ENCODE measurements at regions not wholly inside any gene's neighbourhood (a gene's known extent, or its start where the extent isn't known, plus 50 kb on each side); places are given as distances from the start of the nearest gene placed in this dataset.
A peak's percentile ranks its signal among the peaks of the same experiment; 100 is the strongest.
"Not testable (repeated sequence)": the region's sequence is repeated elsewhere in the genome, so short reads cannot be mapped to it uniquely, and the experiment has no call there.

DNA sequence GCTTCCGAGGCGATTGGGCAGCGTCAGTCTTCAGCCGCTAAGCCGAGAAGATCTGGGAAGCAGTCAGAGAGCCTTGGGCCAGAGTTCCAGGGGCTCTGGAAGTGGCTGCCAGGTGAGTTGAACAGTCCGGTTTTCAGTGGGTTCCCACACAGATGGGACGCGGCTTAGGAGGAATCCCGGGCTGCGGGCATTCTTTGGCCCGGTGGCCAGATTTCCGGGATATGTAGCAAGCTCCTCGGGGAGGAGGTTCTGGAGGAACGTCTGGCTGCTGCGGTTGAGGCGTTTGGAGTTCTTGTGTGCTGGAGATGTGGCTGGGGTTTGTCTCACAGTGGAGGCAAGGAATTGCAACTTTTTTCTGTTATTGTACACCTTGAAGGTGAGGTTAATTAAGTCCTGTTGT lies 182.6 kb downstream of the CD83 start:
- DNase-seq = not testable (repeated sequence)

- DNase-seq = not testable (repeated sequence)
These were observed 183.1 kb downstream of the CD83 start for GRCh38 chr6:14300721-14301120.

DNA sequence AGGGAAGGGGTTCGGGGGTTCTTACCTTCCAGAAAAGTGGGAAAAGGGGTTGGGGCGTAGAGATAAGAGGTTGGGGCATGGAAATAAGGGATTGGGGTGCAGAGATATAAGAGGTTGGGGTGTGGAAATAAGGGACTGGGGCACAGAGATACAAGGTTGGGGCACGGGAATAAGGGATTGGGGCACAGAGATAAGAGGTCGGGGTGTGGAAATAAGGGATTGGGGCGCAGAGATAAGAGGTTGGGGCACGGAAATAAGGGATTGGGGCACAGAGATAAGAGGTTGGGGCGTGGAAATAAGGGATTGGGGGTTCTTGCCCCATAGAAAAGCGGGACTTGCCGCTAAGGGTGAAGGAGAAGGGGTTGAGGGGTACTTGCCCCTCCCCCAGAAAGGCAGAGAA lies 183.9 kb downstream of the CD83 start:
- DNase-seq = not testable (repeated sequence)

GRCh38 chr6:14305131-14305530 lies 187.6 kb downstream of the CD83 start:
- no peak for DNase-seq

GRCh38 chr6:14305624-14306023 lies 188.1 kb downstream of the CD83 start:
- no peak for DNase-seq

DNA sequence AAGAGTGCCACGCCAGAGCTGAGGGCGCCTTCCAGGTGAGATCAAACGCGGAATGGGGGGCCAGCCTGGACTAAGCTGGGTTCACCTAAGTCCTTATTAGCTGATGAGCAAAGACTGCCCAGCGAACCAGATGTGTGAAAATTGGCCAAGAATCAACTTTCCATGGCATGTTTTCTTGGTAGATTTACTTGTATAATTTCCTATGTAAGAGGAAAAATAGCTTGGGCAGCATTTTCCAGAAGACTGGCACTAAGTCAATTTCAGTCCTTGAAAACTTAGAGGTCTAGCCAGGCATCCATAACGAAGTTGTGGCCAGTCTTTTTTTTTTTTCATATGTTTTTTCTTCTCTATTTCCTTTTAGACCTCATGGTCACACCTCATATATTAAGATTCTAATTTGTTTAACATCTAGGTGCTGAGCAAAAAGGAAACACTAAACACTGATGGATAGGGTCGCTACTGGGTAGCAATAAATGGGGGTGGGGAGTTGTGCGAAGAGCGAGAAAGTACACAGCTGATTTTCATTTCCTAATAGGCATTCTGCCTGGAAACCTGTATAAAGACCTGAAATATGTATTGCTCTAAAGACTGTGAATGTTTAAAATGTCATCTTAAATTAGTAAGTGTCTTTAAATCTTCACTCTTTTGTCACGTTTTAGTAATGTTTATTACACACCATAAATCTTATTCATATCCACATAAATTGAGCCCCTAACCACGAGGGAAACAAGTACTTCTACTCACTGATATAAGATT lies 188.8 kb downstream of the CD83 start:
- DNase-seq = no peak

DNA sequence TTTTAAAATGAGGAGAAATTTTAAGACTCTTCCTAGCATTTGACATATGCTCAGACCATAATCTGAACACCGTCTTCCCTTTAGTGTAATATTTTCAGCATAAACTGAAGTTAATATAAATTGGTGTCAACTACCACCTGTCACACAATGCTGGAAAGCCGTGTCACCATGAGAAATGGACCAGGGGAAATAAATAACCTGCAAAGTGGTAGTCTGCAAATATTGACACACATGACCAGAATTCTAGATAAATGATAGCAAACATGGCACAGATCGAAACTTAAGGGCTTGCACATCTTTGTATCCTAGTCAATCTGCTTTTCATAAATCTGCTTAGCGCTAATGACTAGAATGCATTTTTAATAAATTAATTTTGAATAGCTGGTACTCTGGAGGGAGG lies 191.9 kb downstream of the CD83 start:
- no peak for DNase-seq

DNA sequence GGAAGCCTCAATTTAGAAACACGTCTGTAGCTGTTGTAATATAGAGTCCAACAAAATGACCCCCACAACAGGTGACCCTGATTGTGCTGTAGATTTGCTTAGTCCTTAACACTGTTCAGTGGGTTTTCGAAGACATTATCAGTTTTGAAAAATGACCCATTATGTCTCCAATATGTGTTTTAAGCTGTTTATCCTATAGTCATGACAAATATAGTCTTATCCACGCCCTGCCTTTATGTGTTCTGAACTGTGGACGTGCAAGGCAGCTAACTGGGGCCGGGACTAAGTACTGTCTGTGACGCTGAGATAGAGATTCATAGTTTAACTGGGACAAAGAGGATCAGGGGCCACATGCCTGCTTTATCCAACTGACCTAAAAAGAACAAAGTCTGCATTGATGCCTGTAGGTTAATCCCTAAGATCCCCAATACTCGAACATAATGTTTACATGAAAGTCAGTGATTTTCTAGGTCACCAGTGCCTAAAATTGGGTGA lies 192.4 kb downstream of the CD83 start:
- no peak for DNase-seq

GRCh38 chr6:14310960-14311359 lies 193.4 kb downstream of the CD83 start:
- DNase-seq = no peak

GRCh38 chr6:14312587-14312986 lies 195.0 kb downstream of the CD83 start:
- no peak for DNase-seq

DNA sequence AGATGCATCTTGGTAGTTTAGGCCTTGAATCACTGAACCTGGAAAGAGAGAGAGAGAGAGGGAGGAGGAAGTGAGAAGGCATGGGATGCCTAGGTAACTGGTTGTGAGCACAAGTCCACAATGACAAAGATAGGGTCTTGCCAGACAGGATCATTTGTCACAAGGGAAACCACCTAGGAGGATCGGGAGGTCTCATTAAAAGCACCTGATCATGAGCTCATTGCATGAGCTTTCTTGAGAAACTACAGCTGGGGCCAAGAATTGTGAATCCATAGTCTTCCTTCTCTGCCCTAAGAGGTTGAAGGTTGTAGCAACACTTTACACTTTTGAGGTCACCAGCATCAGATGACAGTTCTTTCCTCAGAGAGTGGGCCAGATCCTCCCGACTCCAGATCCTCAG lies 195.7 kb downstream of the CD83 start:
- no peak for DNase-seq

DNA sequence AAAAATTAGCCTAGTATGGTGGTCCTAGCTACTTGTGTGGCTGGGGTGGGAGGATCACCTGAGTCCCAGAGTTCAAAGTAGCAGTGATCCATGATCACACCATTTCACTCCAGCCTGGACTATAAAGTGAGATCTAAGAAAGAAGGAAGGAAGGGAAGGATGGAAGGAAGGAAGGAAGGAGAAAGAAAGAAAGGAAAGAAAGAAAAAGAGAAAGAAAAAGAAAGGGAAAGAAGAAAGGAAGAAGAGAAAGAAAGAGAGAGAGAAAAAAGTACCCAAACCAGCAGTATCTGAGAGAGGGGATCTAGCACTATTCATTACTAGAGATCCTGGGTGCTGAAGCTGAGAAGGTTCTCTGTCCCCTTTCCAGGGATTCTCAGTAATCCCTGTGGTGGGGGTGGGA lies 197.8 kb downstream of the CD83 start:
- no peak for DNase-seq

DNA sequence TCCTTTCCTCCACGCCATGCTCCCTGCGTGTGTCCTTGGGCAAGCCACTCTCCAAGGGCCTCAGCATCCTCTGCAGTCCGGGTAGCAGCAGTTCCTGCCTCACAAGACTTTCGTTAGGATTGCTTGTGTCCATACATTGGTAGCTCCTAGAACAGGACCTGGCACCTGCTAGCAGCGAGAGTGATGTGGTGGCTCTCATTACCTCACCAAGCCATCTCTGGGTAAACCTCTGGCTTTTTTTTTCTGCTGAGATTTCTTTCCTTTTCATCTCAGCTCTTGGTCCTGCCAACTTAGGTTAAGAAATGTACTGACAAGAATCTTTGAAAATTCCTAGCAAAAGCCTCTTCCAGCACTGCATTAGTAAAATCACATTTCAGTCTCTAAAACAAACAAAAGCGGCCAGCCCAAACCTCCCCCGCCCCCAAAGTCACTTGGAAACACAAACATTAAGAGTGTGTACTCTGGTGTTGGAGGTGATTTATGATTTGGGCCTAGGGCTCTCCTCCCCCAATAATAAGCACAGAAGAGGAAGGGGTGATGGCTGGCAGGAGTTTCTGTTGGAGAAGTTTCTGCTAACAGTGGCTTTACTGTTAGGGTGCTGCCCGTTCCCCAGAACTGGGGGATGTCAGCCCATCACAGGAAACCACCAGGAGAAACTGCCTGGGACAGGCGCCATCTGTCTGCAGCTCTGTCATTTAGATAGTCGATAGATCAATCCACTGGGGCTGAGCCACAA lies 199.2 kb downstream of the CD83 start:
- no peak for DNase-seq

GRCh38 chr6:14317387-14317970 lies 199.9 kb downstream of the CD83 start:
- DNase-seq = no peak

DNA sequence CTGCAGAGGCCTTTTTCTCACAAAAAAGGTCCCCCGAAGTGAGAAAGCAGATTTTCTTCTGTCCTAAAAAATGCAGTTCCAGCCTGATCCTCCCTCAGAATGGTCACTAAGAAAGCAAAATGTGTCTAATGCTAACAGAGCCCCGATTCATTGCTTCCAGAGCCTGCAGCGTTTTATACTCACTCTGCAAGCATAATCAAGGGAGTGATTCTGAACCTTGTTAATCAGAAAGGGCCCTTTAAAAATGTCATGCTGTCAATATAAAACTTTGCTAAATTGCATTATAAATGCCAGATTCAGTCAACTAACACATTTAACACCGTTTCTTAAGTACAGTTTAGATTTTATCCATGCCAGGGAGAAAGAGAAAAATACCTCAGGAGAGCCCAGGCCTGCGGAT lies 202.8 kb downstream of the CD83 start:
- DNase-seq = no peak

DNA sequence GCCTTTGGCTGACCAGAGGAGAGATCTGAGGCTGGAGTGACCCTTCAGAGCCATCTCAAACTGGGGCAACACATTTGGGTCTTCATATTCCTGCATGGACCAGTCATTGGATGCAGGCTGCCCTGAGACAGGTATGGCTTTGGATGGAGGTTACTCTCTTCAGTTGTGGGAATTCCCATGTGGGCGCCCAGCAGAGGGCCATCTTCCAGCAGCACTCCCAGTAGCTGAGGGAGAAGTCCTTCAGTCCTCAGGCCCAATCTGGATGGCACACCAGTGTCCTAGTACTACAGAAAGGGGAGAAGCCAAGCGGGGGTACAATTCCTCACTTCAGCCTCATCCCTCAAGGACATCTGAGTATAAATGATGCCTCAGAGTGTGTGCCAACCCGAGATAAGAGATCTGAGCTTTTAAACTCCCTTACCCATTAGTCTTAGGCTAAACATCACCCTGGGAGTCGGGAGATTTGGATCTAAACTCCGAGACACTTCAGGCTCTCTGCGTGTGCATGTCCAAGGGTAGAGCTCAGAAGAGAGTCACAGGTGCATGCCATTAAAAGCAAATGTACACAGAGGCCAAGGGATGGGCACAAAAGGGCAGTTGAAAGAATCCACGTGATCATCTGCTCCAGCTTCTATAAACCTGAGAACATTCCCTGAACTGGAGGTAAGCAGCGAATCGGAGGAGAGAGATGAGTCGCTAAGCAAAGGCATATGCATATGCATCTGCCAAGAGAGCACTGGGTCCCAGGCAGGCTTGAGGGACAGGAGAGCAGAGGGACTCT lies 204.6 kb downstream of the CD83 start:
- DNase-seq = peak; percentile 17

- no peak for DNase-seq
These were observed 205.3 kb downstream of the CD83 start for GRCh38 chr6:14322841-14323240.

DNA sequence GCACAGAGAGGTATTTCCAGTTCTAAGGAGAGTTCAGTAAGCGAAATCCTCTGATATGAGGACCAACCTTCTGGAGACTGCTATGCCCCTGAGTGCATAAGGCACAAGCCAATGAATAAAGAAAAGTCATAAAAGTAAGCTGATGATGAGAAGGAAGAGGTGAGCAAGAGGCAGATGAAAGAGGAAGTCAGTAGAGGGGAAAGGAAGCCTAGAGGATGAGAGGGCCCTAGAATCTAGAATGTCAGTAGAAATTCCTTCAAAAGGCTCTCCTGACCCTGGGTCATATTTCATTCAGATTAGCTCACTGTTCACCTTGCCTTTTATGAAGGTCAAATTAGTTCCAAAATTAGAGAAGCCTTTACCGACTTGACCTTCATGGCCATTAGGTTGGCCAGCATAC lies 209.2 kb downstream of the CD83 start:
- no peak for DNase-seq

- DNase-seq = no peak
These were observed 210.6 kb downstream of the CD83 start for GRCh38 chr6:14328163-14328562.

DNA sequence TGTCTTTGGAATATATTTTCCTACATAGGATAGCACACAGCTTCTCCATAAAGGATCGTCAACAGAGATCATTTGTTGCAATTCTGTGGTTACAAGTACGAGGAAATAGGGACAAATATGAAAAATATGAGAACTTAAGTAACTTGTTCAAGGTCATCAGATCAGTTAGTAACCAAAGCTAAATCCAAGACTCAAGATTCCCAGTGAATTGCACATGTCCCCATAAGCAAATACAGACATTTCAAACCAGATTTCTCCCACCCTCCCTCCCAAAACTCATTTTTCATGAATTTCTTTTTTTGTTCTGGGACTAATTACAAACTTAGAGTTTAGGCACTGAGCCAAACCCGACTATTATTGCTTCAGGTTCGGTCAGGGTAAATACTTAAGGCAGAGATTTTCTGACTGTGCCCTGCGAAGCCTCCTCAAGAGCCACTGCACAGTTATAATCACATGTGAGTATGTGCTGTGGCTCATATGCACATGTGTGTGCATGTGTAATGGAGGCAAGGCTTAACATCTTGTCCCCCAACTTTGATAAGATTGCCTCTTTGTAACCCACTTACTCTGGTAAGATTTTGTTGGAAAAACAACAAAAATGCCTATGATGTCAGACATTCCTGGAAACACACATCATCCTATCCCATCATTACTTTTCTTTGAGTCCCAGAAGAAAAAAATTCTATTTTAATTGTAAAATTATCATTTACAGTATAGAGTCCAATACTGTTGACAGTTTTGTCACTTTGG lies 216.2 kb downstream of the CD83 start:
- peak; percentile 66 for DNase-seq

DNA sequence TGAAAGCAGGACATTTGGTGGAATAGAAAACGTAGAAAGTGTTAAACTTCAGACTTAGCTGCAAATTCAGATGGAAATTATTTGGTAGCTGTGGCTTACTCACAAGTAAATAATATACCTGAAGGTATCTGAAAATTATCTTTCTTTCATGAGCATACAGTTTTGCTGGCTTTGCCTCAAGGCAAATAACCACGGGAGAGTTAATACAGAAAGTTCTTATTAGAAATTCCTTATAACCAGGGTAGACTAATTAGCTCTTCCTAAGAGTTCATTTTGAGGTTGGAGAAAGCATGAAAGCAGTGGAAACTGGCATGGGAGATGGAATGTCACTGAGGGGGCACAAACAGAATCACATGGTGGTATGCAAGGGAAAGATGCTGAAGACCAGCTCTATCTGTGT lies 217.5 kb downstream of the CD83 start:
- DNase-seq = peak; percentile 1

- DNase-seq = no peak
These were observed 219.6 kb downstream of the CD83 start for GRCh38 chr6:14337152-14337551.

Measured in EL (cell line).